ENCODE measurements at regions not wholly inside any gene's neighbourhood (a gene's known extent, or its start where the extent isn't known, plus 50 kb on each side); places are given as distances from the start of the nearest gene placed in this dataset.

- ATAC-seq = no peak
- H3K4me2 ChIP-seq (ENCODE audit: low read length) = no peak overlapping the region
- peak; percentile 33 for DNase-seq
- H4K20me1 ChIP-seq (ENCODE audit: low read length) = no peaks in the 10 kb centered on the region
- POLR2A ChIA-PET (ENCODE audit: unreplicated experiment) = no interaction called here
- H3K27me3 ChIP-seq (ENCODE audit: low read length) = no peaks in the 10 kb centered on the region
- no peaks in the 10 kb centered on the region for H3K9me3 ChIP-seq (ENCODE audit: low read length)
- H3K79me2 ChIP-seq (ENCODE audit: low read length) = no peaks in the 10 kb centered on the region
- H3K4me3 ChIP-seq (ENCODE audit: low read length) = no peak overlapping the region
- CTCF ChIA-PET = no interaction called here
- BruUV-seq (replicated peaks) = no TSS peak
- H2AFZ ChIP-seq (ENCODE audit: low read length) = no peak overlapping the region
- no peaks in the 10 kb centered on the region for H3K4me1 ChIP-seq (ENCODE audit: insufficient read depth, low read length)
- H3K9ac ChIP-seq (ENCODE audit: low read length) = no peak overlapping the region
- no peak overlapping the region for H3K27ac ChIP-seq (ENCODE audit: low read length)
- no peaks in the 10 kb centered on the region for H3K9me2 ChIP-seq (replicated peaks; ENCODE audit: low read length)
- TF ChIP-seq EZH2phosphoT487 (IDR thresholded peaks at IDR 0.05; ENCODE audit: borderline replicate concordance, low read length) (no peak), CTCF (conservative IDR thresholded peaks at IDR 0.05; ENCODE audit: low read depth, low read length) (no peak), EZH2 (IDR thresholded peaks at IDR 0.05; ENCODE audit: low read length, unreplicated experiment) (no peak)
- intact Hi-C loops (cut with micrococcal nuclease) = no loop called here
- no peaks in the 10 kb centered on the region for H3F3A ChIP-seq (ENCODE audit: low read length, unreplicated experiment)
- no peaks in the 10 kb centered on the region for H3K36me3 ChIP-seq (ENCODE audit: low read depth, low read length)
These were observed 388.4 kb upstream of the PTGER4 start for GRCh38 chr5:40291338-40291737.

GRCh38 chr5:40288800-40289485, 390.8 kb upstream of the PTGER4 start:
- no peaks in the 10 kb centered on the region for H3K79me2 ChIP-seq (ENCODE audit: low read length)
- H3K4me3 ChIP-seq (ENCODE audit: low read length) = no peak overlapping the region
- no peak overlapping the region for H3K4me2 ChIP-seq (ENCODE audit: low read length)
- no peaks in the 10 kb centered on the region for H3K9me3 ChIP-seq (ENCODE audit: low read length)
- CTCF ChIA-PET = no interaction called here
- H3K4me1 ChIP-seq (ENCODE audit: insufficient read depth, low read length) = no peaks in the 10 kb centered on the region
- no peaks in the 10 kb centered on the region for H3K9me2 ChIP-seq (replicated peaks; ENCODE audit: low read length)
- no peaks in the 10 kb centered on the region for H4K20me1 ChIP-seq (ENCODE audit: low read length)
- POLR2A ChIA-PET (ENCODE audit: unreplicated experiment) = no interaction called here
- DNase-seq (no peak), ATAC-seq (no peak)
- no peak overlapping the region for H2AFZ ChIP-seq (ENCODE audit: low read length)
- no peak overlapping the region for H3K27ac ChIP-seq (ENCODE audit: low read length)
- H3K9ac ChIP-seq (ENCODE audit: low read length) = no peak overlapping the region
- no peaks in the 10 kb centered on the region for H3K27me3 ChIP-seq (ENCODE audit: low read length)
- H3F3A ChIP-seq (ENCODE audit: low read length, unreplicated experiment) = no peaks in the 10 kb centered on the region
- intact Hi-C loops (cut with micrococcal nuclease) = no loop called here
- H3K36me3 ChIP-seq (ENCODE audit: low read depth, low read length) = no peaks in the 10 kb centered on the region
- no TSS peak for BruUV-seq (replicated peaks)
- no peak; the same call in 1 of the 2 replicates for TF ChIP-seq CTCF (conservative IDR thresholded peaks at IDR 0.05; ENCODE audit: low read depth, low read length)
- TF ChIP-seq EZH2 (IDR thresholded peaks at IDR 0.05; ENCODE audit: low read length, unreplicated experiment) = no peak
- no peak for TF ChIP-seq EZH2phosphoT487 (IDR thresholded peaks at IDR 0.05; ENCODE audit: borderline replicate concordance, low read length)

GRCh38 chr5:40284863-40285262, 394.9 kb upstream of the PTGER4 start:
- no peaks in the 10 kb centered on the region for H3K4me1 ChIP-seq (ENCODE audit: insufficient read depth, low read length)
- H3K9me3 ChIP-seq (ENCODE audit: low read length) = no peaks in the 10 kb centered on the region
- no peaks in the 10 kb centered on the region for H3K27me3 ChIP-seq (ENCODE audit: low read length)
- no peak for ATAC-seq
- ChIA-PET CTCF (no interaction called here), POLR2A (ENCODE audit: unreplicated experiment) (interaction anchor here (0.6 kb wide), 1 partner anchor 395 kb away, joined by 7 read pairs; the partner anchor contains the start of gene PTGER4)
- no TSS peak for BruUV-seq (replicated peaks)
- no peak overlapping the region for H3K4me3 ChIP-seq (ENCODE audit: low read length)
- H3K36me3 ChIP-seq (ENCODE audit: low read depth, low read length) = no peaks in the 10 kb centered on the region
- H3K79me2 ChIP-seq (ENCODE audit: low read length) = no peaks in the 10 kb centered on the region
- H3K9me2 ChIP-seq (replicated peaks; ENCODE audit: low read length) = no peaks in the 10 kb centered on the region
- TF ChIP-seq CTCF (conservative IDR thresholded peaks at IDR 0.05; ENCODE audit: low read depth, low read length) (no peak), EZH2 (IDR thresholded peaks at IDR 0.05; ENCODE audit: low read length, unreplicated experiment) (no peak), EZH2phosphoT487 (IDR thresholded peaks at IDR 0.05; ENCODE audit: borderline replicate concordance, low read length) (no peak)
- no peaks in the 10 kb centered on the region for H3F3A ChIP-seq (ENCODE audit: low read length, unreplicated experiment)
- intact Hi-C loops (cut with micrococcal nuclease) = no loop called here
- no peak overlapping the region for H3K27ac ChIP-seq (ENCODE audit: low read length)
- no peak overlapping the region for H3K9ac ChIP-seq (ENCODE audit: low read length)
- no peak for DNase-seq
- H4K20me1 ChIP-seq (ENCODE audit: low read length) = no peaks in the 10 kb centered on the region
- H3K4me2 ChIP-seq (ENCODE audit: low read length) = no peak overlapping the region
- no peak overlapping the region for H2AFZ ChIP-seq (ENCODE audit: low read length)
